ENCODE measurements at regions not wholly inside any gene's neighbourhood (a gene's known extent, or its start where the extent isn't known, plus 50 kb on each side); places are given as distances from the start of the nearest gene placed in this dataset.
"Not testable (repeated sequence)": the region's sequence is repeated elsewhere in the genome, so short reads cannot be mapped to it uniquely, and the experiment has no call there.

GRCh38 chr4:137738375-137738990 lies 206.2 kb upstream of the PCDH18 start:
- no peak for DNase-seq (ENCODE audit: low spot score)
- H3K27ac ChIP-seq = no peak overlapping the region
- TF ChIP-seq CTCF (conservative IDR thresholded peaks at IDR 0.05; ENCODE audit: low read depth) = no peak
- POLR2A ChIA-PET (ENCODE audit: low non-redundant PET) = no interaction called here
- CTCF ChIA-PET = no interaction called here

GRCh38 chr4:137735561-137736104 lies 203.3 kb upstream of the PCDH18 start:
- POLR2A ChIA-PET (ENCODE audit: low non-redundant PET) = no interaction called here
- no peak for TF ChIP-seq CTCF (conservative IDR thresholded peaks at IDR 0.05; ENCODE audit: low read depth)
- no peak overlapping the region for H3K27ac ChIP-seq
- CTCF ChIA-PET = no interaction called here
- no peak for DNase-seq (ENCODE audit: low spot score)

DNA sequence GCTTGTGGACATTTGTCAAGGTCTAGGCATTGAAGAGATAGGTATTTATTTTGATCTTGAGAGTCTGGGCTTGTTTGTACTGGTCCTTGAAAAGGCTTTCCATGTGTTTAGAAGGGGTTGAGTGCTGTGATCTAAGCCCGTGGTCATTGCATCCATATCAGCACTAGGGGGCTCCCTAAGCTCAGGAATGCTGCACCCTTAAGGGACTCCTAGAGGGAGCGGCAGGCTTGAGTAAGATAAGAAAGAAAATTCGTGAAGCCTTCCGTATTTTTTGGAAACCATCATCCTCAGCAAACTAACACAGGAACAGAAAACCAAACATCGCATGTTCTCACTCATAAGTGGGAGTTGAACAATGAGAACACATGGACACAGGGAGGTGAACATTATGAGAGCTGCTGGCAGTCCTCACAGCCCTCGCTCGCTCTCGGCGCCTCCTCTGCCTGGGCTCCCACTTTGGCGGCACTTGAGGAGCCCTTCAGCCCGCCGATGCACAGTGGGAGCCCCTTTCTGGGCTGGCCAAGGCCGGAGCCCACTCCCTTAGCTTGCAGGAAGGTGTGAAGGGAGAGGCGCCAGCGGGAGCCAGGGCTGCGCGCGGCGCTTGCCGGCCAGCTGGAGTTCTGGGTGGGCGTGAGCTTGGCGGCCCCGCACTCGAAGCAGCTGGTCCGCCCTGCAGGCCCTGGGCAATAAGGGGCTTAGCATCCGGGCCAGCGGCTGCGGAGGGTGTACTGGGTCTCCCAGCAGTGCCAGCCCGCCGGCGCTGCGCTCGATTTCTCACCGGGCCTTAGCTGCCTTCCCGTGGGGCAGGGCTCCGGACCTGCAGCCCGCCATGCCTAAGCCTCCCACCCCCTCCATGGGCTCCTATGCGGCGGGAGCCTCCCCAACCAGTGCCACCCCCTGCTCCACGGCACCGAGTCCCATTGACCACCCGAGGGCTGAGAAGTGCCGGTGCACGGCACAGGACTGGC lies 201.2 kb upstream of the PCDH18 start:
- CTCF ChIA-PET = interaction anchor here (0.6 to 1.8 kb wide), 2 partner anchors 252 to 357 kb away, joined by 3 to 6 read pairs; no protein-coding TSS in a partner anchor
- POLR2A ChIA-PET (ENCODE audit: low non-redundant PET); H3K27ac ChIP-seq: not testable (repeated sequence)
- DNase-seq (ENCODE audit: low spot score) = peak; percentile 13

GRCh38 chr4:137722910-137723309 lies 190.6 kb upstream of the PCDH18 start:
- POLR2A ChIA-PET (ENCODE audit: low non-redundant PET) = no interaction called here
- no peak overlapping the region for H3K27ac ChIP-seq
- CTCF ChIA-PET = no interaction called here

GRCh38 chr4:137711502-137711901 lies 179.2 kb upstream of the PCDH18 start:
- ChIA-PET CTCF (no interaction called here), POLR2A (ENCODE audit: low non-redundant PET) (no interaction called here)
- H3K27ac ChIP-seq = no peak overlapping the region
- DNase-seq (ENCODE audit: low spot score) = no peak
- no peak for TF ChIP-seq CTCF (conservative IDR thresholded peaks at IDR 0.05; ENCODE audit: low read depth)

More at GRCh38 chr4:137722910-137723309, 190.6 kb upstream of the PCDH18 start:
- no peak for DNase-seq (ENCODE audit: low spot score)
- no peak for TF ChIP-seq CTCF (conservative IDR thresholded peaks at IDR 0.05; ENCODE audit: low read depth)

DNA sequence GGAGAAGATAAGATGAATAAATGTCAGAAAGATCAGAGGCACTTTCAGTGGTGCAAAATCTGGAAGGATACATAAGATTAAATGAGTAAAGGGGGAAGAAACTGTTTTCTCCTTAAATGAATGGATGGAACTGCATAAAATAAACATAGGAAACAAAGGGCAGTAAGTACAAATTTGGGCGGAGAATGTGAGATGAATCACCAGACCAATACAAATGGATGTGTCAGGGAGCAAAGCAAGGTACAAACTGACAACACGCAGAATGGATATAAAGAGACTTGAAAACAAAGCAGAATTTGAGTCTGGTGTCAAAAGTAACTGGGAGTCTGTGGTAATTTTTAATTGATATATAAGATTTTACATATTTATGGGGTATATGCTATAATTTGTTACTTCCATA lies 175.3 kb upstream of the PCDH18 start:
- no peak for TF ChIP-seq CTCF (conservative IDR thresholded peaks at IDR 0.05; ENCODE audit: low read depth)
- POLR2A ChIA-PET (ENCODE audit: low non-redundant PET) = no interaction called here
- DNase-seq (ENCODE audit: low spot score) = peak; percentile 12
- no peak overlapping the region for H3K27ac ChIP-seq
- CTCF ChIA-PET = interaction anchor here (0.7 kb wide), 1 partner anchor 203 kb away, joined by 3 read pairs; no protein-coding TSS in a partner anchor
